ENCODE measurements at regions not wholly inside any gene's neighbourhood (a gene's known extent, or its start where the extent isn't known, plus 50 kb on each side); places are given as distances from the start of the nearest gene placed in this dataset.
"Not testable (repeated sequence)": the region's sequence is repeated elsewhere in the genome, so short reads cannot be mapped to it uniquely, and the experiment has no call there.

DNA sequence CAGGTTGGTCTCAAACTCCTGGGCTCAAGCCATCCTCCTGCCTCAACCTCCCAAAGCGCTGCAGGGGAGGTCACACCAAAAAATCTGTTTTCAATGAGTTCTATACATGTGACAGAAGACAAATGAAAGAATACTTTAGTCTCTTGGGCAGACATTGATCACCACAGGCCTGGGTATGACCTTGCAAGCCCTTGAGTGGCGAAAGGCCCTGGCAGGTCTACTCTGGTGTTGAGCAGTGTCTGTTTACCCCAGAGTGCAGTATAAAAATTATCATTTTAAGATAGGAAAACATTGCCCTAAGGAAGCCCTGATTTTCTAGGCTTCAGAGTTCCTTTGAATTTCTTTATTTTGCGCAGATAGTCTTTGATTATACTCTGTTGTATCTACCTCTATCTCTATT is 61.6 kb upstream of the GBE1 start:
- no peak for DNase-seq

DNA sequence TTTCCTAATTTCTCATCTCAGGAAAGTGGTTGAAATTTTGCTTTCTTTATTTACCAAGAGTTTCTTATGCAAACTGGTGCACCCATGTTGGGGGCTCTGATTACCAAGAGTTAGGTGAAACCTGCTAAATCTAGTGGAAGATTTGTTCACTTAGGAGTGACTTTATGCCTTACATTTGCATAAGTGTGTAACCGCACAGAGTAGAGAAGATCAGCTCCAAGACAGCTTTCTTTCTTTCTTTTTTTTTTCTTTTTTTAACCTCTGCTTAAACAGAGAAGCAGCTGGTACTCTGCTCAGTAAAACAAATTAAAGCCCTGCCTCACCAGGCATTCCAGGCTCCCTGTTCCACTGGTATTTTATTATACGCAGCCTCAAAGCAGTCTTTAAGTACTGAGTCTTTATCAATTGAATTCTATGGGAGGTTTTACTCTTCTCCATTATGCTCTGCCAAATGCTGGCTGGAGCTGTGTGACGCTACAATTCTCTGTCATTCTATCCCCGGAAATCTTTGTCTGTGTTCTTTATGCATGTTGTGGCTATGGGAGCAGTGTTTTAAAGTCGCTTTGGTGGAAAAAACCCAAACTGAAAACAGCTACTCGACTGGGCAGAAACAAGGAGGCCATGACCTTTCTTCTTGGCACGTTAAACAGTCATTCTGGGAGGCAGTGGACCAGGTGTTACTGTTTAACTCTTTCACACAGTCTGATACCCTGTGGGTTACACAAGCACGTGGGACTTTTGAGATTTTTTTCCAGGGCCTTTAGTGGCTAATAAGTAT is 55.2 kb upstream of the GBE1 start:
- DNase-seq = peak; percentile 34

DNA sequence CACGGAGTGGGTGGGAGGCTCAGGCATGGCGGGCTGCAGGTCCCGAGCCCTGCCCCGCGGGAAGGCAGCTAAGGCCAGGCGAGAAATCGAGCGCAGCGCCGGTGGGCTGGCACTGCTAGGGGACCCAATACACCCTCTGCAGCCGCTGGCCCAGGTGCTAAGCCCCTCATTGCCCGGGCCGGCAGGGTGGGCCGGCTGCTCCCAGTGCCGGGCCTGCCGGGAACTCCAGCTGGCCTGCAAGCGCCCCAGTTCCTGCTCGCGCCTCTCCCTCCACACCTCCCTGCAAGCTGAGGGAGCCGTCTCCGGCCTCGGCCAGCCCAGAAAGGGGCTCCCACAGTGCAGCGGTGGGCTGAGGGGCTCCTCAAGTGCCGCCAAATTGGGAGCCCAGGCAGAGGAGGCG is 50.7 kb upstream of the GBE1 start:
- DNase-seq = not testable (repeated sequence)

Measured in left hindlimb (tissue), 1 donor.